ENCODE measurements at regions not wholly inside any gene's neighbourhood (a gene's known extent, or its start where the extent isn't known, plus 50 kb on each side); places are given as distances from the start of the nearest gene placed in this dataset.

- H3K4me1 ChIP-seq (ENCODE audit: control insufficient read depth in 4 of 4, insufficient read depth in 4 of 4, low read length in 3 of 4): no peaks in the 10 kb centered on the region
- 74% methylated on average over 7 of the region's 7 CpGs for WGBS
- no peaks in the 10 kb centered on the region for H3K27me3 ChIP-seq (ENCODE audit: control insufficient read depth in 4 of 4, insufficient read depth in 4 of 4, low read length in 3 of 4)
- H3K4me3 ChIP-seq (ENCODE audit: low read depth in 1 of 3, low read length in 3 of 3): no peak overlapping the region
- H3K9me3 ChIP-seq (ENCODE audit: control insufficient read depth in 4 of 4, low read length in 3 of 4): no peaks in the 10 kb centered on the region
- H3K9ac ChIP-seq (ENCODE audit: low read depth in 1 of 2, low read length in 2 of 2): no peak overlapping the region
- no peak for TF ChIP-seq GABPA (IDR thresholded peaks at IDR 0.05 in 1 of 2, conservative IDR thresholded peaks at IDR 0.05 in 1 of 2)
- TF ChIP-seq SP1 (IDR thresholded peaks at IDR 0.05): no peak
- TF ChIP-seq FOXA2 (IDR thresholded peaks at IDR 0.05): no peak
- TF ChIP-seq MAX (IDR thresholded peaks at IDR 0.05): no peak
- no peak for TF ChIP-seq HNF4A (conservative IDR thresholded peaks at IDR 0.05)
- no peak overlapping the region for H3K27ac ChIP-seq (ENCODE audit: low read depth in 1 of 2, low read length in 2 of 2)
- DNase-seq (ENCODE audit: low spot score): no peak
- no peaks in the 10 kb centered on the region for H3K36me3 ChIP-seq (ENCODE audit: control insufficient read depth in 4 of 4, insufficient read depth in 3 of 4, low read depth in 1 of 4, low read length in 3 of 4)
Measured at GRCh38 chr12:61098031-61098580, 1162.1 kb upstream of the USP15 start.

GRCh38 chr12:61107118-61107517, 1153.1 kb upstream of the USP15 start:
- no peak overlapping the region for H3K9ac ChIP-seq (ENCODE audit: low read depth in 1 of 2, low read length in 2 of 2)
- no peaks in the 10 kb centered on the region for H3K4me1 ChIP-seq (ENCODE audit: control insufficient read depth in 4 of 4, insufficient read depth in 4 of 4, low read length in 3 of 4)
- no peak overlapping the region for H3K27ac ChIP-seq (ENCODE audit: low read depth in 1 of 2, low read length in 2 of 2)
- H3K36me3 ChIP-seq (ENCODE audit: control insufficient read depth in 4 of 4, insufficient read depth in 3 of 4, low read depth in 1 of 4, low read length in 3 of 4): no peaks in the 10 kb centered on the region
- no peak overlapping the region for H3K4me3 ChIP-seq (ENCODE audit: low read depth in 1 of 3, low read length in 3 of 3)
- TF ChIP-seq FOXA1 (IDR thresholded peaks at IDR 0.05): no peak
- TF ChIP-seq GABPA (IDR thresholded peaks at IDR 0.05 in 1 of 2, conservative IDR thresholded peaks at IDR 0.05 in 1 of 2): no peak
- TF ChIP-seq YY1 (IDR thresholded peaks at IDR 0.05): no peak
- no peak for TF ChIP-seq EGR1 (IDR thresholded peaks at IDR 0.05; ENCODE audit: low read depth in 2 of 2)
- TF ChIP-seq MAX (IDR thresholded peaks at IDR 0.05): no peak
- no peak for TF ChIP-seq ATF3 (IDR thresholded peaks at IDR 0.05)
- TF ChIP-seq RXRA (IDR thresholded peaks at IDR 0.05): no peak
- no peak for TF ChIP-seq SP1 (IDR thresholded peaks at IDR 0.05)
- no peak for TF ChIP-seq HNF4G (IDR thresholded peaks at IDR 0.05)
- no peak for TF ChIP-seq RAD21 (IDR thresholded peaks at IDR 0.05)
- no peak for TF ChIP-seq FOXA2 (IDR thresholded peaks at IDR 0.05)
- no peak for TF ChIP-seq NR2F2 (IDR thresholded peaks at IDR 0.05)
- TF ChIP-seq TAF1 (conservative IDR thresholded peaks at IDR 0.05): no peak
- TF ChIP-seq ZBTB33 (IDR thresholded peaks at IDR 0.05): no peak
- no peak for DNase-seq (ENCODE audit: low spot score)
- peaks cover 2 to 6% (median 5%) of the 10 kb centered on the region in 4 donors for H3K9me3 ChIP-seq (ENCODE audit: control insufficient read depth in 4 of 4, low read length in 3 of 4)
- H3K27me3 ChIP-seq (ENCODE audit: control insufficient read depth in 4 of 4, insufficient read depth in 4 of 4, low read length in 3 of 4): no peaks in the 10 kb centered on the region

GRCh38 chr12:61111218-61111617, 1149.0 kb upstream of the USP15 start:
- Histone ChIP-seq H3K27ac (ENCODE audit: low read depth in 1 of 2, low read length in 2 of 2) (no peak overlapping the region), H3K36me3 (ENCODE audit: control insufficient read depth in 4 of 4, insufficient read depth in 3 of 4, low read depth in 1 of 4, low read length in 3 of 4) (no peaks in the 10 kb centered on the region), H3K9ac (ENCODE audit: low read depth in 1 of 2, low read length in 2 of 2) (no peak overlapping the region), H3K27me3 (ENCODE audit: control insufficient read depth in 4 of 4, insufficient read depth in 4 of 4, low read length in 3 of 4) (no peaks in the 10 kb centered on the region), H3K4me1 (ENCODE audit: control insufficient read depth in 4 of 4, insufficient read depth in 4 of 4, low read length in 3 of 4) (no peaks in the 10 kb centered on the region), H3K4me3 (ENCODE audit: low read depth in 1 of 3, low read length in 3 of 3) (no peak overlapping the region), H3K9me3 (ENCODE audit: control insufficient read depth in 4 of 4, low read length in 3 of 4) (no peaks in the 10 kb centered on the region)
- 80% methylated on average over 1 of the region's 1 CpG for WGBS
- no peak for DNase-seq (ENCODE audit: low spot score)
- TF ChIP-seq RAD21 (IDR thresholded peaks at IDR 0.05): no peak
- TF ChIP-seq ATF3 (IDR thresholded peaks at IDR 0.05): no peak
- no peak for TF ChIP-seq YY1 (IDR thresholded peaks at IDR 0.05)
- TF ChIP-seq GABPA (IDR thresholded peaks at IDR 0.05 in 1 of 2, conservative IDR thresholded peaks at IDR 0.05 in 1 of 2): no peak
- TF ChIP-seq TAF1 (conservative IDR thresholded peaks at IDR 0.05): no peak
- TF ChIP-seq ZBTB33 (IDR thresholded peaks at IDR 0.05): no peak
- TF ChIP-seq EGR1 (IDR thresholded peaks at IDR 0.05; ENCODE audit: low read depth in 2 of 2): no peak
- TF ChIP-seq REST (IDR thresholded peaks at IDR 0.05): no peak
- TF ChIP-seq NR2F2 (IDR thresholded peaks at IDR 0.05): no peak
- no peak for TF ChIP-seq FOXA2 (IDR thresholded peaks at IDR 0.05)
- TF ChIP-seq FOXA1 (IDR thresholded peaks at IDR 0.05): no peak
- no peak for TF ChIP-seq RXRA (IDR thresholded peaks at IDR 0.05)
